Stimulated activated effector memory CD8-positive, alpha-beta T cell treated with anti-CD3 and anti-CD28 coated beads, Interleukin-12 subunit alpha, Interleukin-12 subunit beta, amount 100 ng/mL, for 72 hours (primary cell): ENCODE measurements at regions not wholly inside any gene's neighbourhood (a gene's known extent, or its start where the extent isn't known, plus 50 kb on each side); places are given as distances from the start of the nearest gene placed in this dataset.
"Not testable (repeated sequence)": the region's sequence is repeated elsewhere in the genome, so short reads cannot be mapped to it uniquely, and the experiment has no call there.

Experiments
- ATAC-seq: fragments of 150-1000 bp; cut with Tn5 transposase; 2 replicates; pipeline ENCODE4 v1.10.0; 2021
- DNase-seq, 2 donors: peaks; one replicate each; pipeline ENCODE4 v3.0.0; 2021 to 2022; ENCODE audit warnings: low spot score in 2 of 2
- H3K27ac Mint-ChIP-seq: one replicate; pipeline ENCODE4 v1.8.0; 2022; ENCODE audit warnings: mild to moderate bottlenecking, mixed read lengths
- H3K36me3 Mint-ChIP-seq: one replicate; pipeline ENCODE4 v1.8.0; 2022; ENCODE audit warnings: mild to moderate bottlenecking, mixed read lengths
- H3K4me1 Mint-ChIP-seq: one replicate; pipeline ENCODE4 v1.8.0; 2022; ENCODE audit warnings: mixed read lengths
- H3K4me3 Mint-ChIP-seq: one replicate; pipeline ENCODE4 v1.8.0; 2022; ENCODE audit warnings: mild to moderate bottlenecking, mixed read lengths
- H3K9me3 Mint-ChIP-seq: one replicate; pipeline ENCODE4 v1.8.0; 2022; ENCODE audit warnings: mixed read lengths

- no peaks in the 10 kb centered on the region for H3K4me1 Mint-ChIP-seq
- no peak for ATAC-seq
- H3K4me3 Mint-ChIP-seq, result no peak overlapping the region
- no peak for DNase-seq
- no peak overlapping the region for H3K27ac Mint-ChIP-seq
- no peaks in the 10 kb centered on the region for H3K36me3 Mint-ChIP-seq
- H3K9me3 Mint-ChIP-seq, result peaks cover 3% of the 10 kb centered on the region
These were observed 240.8 kb upstream of the LHX5 start for GRCh38 chr12:113712481-113712880.

GRCh38 chr12:113710216-113710615 lies 238.5 kb upstream of the LHX5 start:
- H3K27ac Mint-ChIP-seq, result no peak overlapping the region

GRCh38 chr12:113709456-113709855 lies 237.8 kb upstream of the LHX5 start:
- Mint-ChIP-seq H3K4me3 (no peak overlapping the region), H3K27ac (no peak overlapping the region), H3K4me1 (no peaks in the 10 kb centered on the region), H3K9me3 (peaks cover 3% of the 10 kb centered on the region), H3K36me3 (no peaks in the 10 kb centered on the region)
- ATAC-seq, result no peak
- DNase-seq, result no peak

More at GRCh38 chr12:113710216-113710615, 238.5 kb upstream of the LHX5 start:
- H3K4me1 Mint-ChIP-seq, result no peaks in the 10 kb centered on the region
- peaks cover 3% of the 10 kb centered on the region for H3K9me3 Mint-ChIP-seq
- no peak for ATAC-seq
- H3K36me3 Mint-ChIP-seq, result no peaks in the 10 kb centered on the region
- H3K4me3 Mint-ChIP-seq, result no peak overlapping the region
- DNase-seq, result no peak

GRCh38 chr12:113702836-113703235 lies 231.2 kb upstream of the LHX5 start:
- Mint-ChIP-seq H3K27ac (no peak overlapping the region), H3K4me3 (no peak overlapping the region), H3K36me3 (no peaks in the 10 kb centered on the region), H3K9me3 (peaks cover 2% of the 10 kb centered on the region), H3K4me1 (no peaks in the 10 kb centered on the region)
- ATAC-seq (no peak), DNase-seq (no peak)

- H3K9me3 Mint-ChIP-seq, result peaks cover 2% of the 10 kb centered on the region
- no peak overlapping the region for H3K4me3 Mint-ChIP-seq
- DNase-seq (no peak), ATAC-seq (no peak)
- H3K36me3 Mint-ChIP-seq, result no peaks in the 10 kb centered on the region
- H3K27ac Mint-ChIP-seq, result no peak overlapping the region
- H3K4me1 Mint-ChIP-seq, result no peaks in the 10 kb centered on the region
These were observed 230.6 kb upstream of the LHX5 start for GRCh38 chr12:113702276-113702675.

GRCh38 chr12:113700943-113701342 lies 229.3 kb upstream of the LHX5 start:
- Mint-ChIP-seq H3K36me3 (no peaks in the 10 kb centered on the region), H3K4me3 (no peak overlapping the region), H3K4me1 (no peaks in the 10 kb centered on the region), H3K9me3 (peaks cover 2% of the 10 kb centered on the region), H3K27ac (no peak overlapping the region)
- ATAC-seq, result no peak
- no peak for DNase-seq

GRCh38 chr12:113699984-113700383 lies 228.3 kb upstream of the LHX5 start:
- ATAC-seq, H3K4me3 Mint-ChIP-seq, H3K4me1 Mint-ChIP-seq, H3K27ac Mint-ChIP-seq, H3K9me3 Mint-ChIP-seq, DNase-seq, H3K36me3 Mint-ChIP-seq: not testable (repeated sequence)

GRCh38 chr12:113698510-113698858 lies 226.8 kb upstream of the LHX5 start:
- Mint-ChIP-seq H3K36me3 (no peaks in the 10 kb centered on the region), H3K27ac (no peak overlapping the region), H3K4me1 (no peaks in the 10 kb centered on the region), H3K9me3 (peaks cover 2% of the 10 kb centered on the region), H3K4me3 (no peak overlapping the region)
- ATAC-seq (no peak), DNase-seq (no peak)

GRCh38 chr12:113697651-113698509 lies 226.2 kb upstream of the LHX5 start:
- ATAC-seq (no peak), DNase-seq (no peak)
- Mint-ChIP-seq H3K36me3 (no peaks in the 10 kb centered on the region), H3K27ac (no peak overlapping the region), H3K4me3 (no peak overlapping the region), H3K9me3 (peaks cover 2% of the 10 kb centered on the region), H3K4me1 (no peaks in the 10 kb centered on the region)

- Mint-ChIP-seq H3K9me3 (no peaks in the 10 kb centered on the region), H3K4me3 (no peak overlapping the region), H3K4me1 (no peaks in the 10 kb centered on the region), H3K27ac (no peak overlapping the region), H3K36me3 (no peaks in the 10 kb centered on the region)
- DNase-seq (no peak), ATAC-seq (no peak)
These were observed 225.4 kb upstream of the LHX5 start for GRCh38 chr12:113697104-113697503.

- Mint-ChIP-seq H3K9me3 (no peaks in the 10 kb centered on the region), H3K4me3 (no peak overlapping the region), H3K36me3 (no peaks in the 10 kb centered on the region), H3K27ac (no peak overlapping the region), H3K4me1 (no peaks in the 10 kb centered on the region)
- DNase-seq (no peak), ATAC-seq (no peak)
These were observed 222.0 kb upstream of the LHX5 start for GRCh38 chr12:113693693-113694092.

GRCh38 chr12:113689047-113689610 lies 217.5 kb upstream of the LHX5 start:
- ATAC-seq, result no peak
- no peak for DNase-seq
- no peaks in the 10 kb centered on the region for H3K36me3 Mint-ChIP-seq
- H3K4me3 Mint-ChIP-seq, result no peak overlapping the region
- no peaks in the 10 kb centered on the region for H3K4me1 Mint-ChIP-seq
- no peaks in the 10 kb centered on the region for H3K9me3 Mint-ChIP-seq
- H3K27ac Mint-ChIP-seq, result no peak overlapping the region

- Mint-ChIP-seq H3K27ac (no peak overlapping the region), H3K36me3 (no peaks in the 10 kb centered on the region), H3K4me3 (no peak overlapping the region), H3K4me1 (no peaks in the 10 kb centered on the region), H3K9me3 (no peaks in the 10 kb centered on the region)
- no peak for DNase-seq
- ATAC-seq, result no peak
These were observed 216.6 kb upstream of the LHX5 start for GRCh38 chr12:113688313-113688712.

GRCh38 chr12:113684908-113685782 lies 213.5 kb upstream of the LHX5 start:
- no peaks in the 10 kb centered on the region for H3K9me3 Mint-ChIP-seq
- DNase-seq (no peak), ATAC-seq (no peak)
- H3K4me1 Mint-ChIP-seq, result no peaks in the 10 kb centered on the region
- no peaks in the 10 kb centered on the region for H3K36me3 Mint-ChIP-seq
- H3K4me3 Mint-ChIP-seq, result no peak overlapping the region
- no peak overlapping the region for H3K27ac Mint-ChIP-seq

- no peak overlapping the region for H3K4me3 Mint-ChIP-seq
- H3K36me3 Mint-ChIP-seq, result no peaks in the 10 kb centered on the region
These were observed 212.6 kb upstream of the LHX5 start for GRCh38 chr12:113684053-113684907.

More at GRCh38 chr12:113684053-113684907, 212.6 kb upstream of the LHX5 start:
- DNase-seq, result no peak
- no peaks in the 10 kb centered on the region for H3K4me1 Mint-ChIP-seq
- no peaks in the 10 kb centered on the region for H3K9me3 Mint-ChIP-seq
- ATAC-seq, result no peak
- no peak overlapping the region for H3K27ac Mint-ChIP-seq
